H9 (cell line): ENCODE measurements at regions not wholly inside any gene's neighbourhood (a gene's known extent, or its start where the extent isn't known, plus 50 kb on each side); places are given as distances from the start of the nearest gene placed in this dataset.

ENCODE experiments used
- DNase-seq: peaks from one replicate; pipeline ENCODE4 v3.0.0-alpha.2; 2017
- H2AFZ ChIP-seq: one replicate; pipeline ENCODE4 v1.6.1; 2013; ENCODE audit warnings: mild to moderate bottlenecking, low read length, control low read depth, moderate library complexity
- H2AK5ac ChIP-seq: 2 replicates; pipeline ENCODE4 v1.6.1; 2013; ENCODE audit warnings: low read length, control low read depth, mixed read lengths; ENCODE audit not compliant: insufficient read length
- H2BK120ac ChIP-seq: one replicate; pipeline ENCODE4 v1.6.1; 2013; ENCODE audit warnings: low read depth, mild to moderate bottlenecking, low read length, control low read depth, inconsistent platforms; ENCODE audit not compliant: poor library complexity, severe bottlenecking
- H2BK12ac ChIP-seq: 2 replicates; pipeline ENCODE4 v1.6.1; 2013; ENCODE audit warnings: low read length, control low read depth, mixed read lengths, low read depth; ENCODE audit not compliant: insufficient read length
- H2BK15ac ChIP-seq: 2 replicates; pipeline ENCODE4 v1.6.1; 2013; ENCODE audit warnings: low read depth, low read length, control low read depth
- H2BK20ac ChIP-seq: one replicate; pipeline ENCODE4 v1.6.1; 2013; ENCODE audit warnings: low read depth, mild to moderate bottlenecking, low read length, control low read depth, inconsistent platforms; ENCODE audit not compliant: poor library complexity, severe bottlenecking
- H2BK5ac ChIP-seq: 2 replicates; pipeline ENCODE4 v1.6.1; 2013; ENCODE audit warnings: low read length, control low read depth, mixed read lengths; ENCODE audit not compliant: insufficient read length
- H3K14ac ChIP-seq: 2 replicates; pipeline ENCODE4 v1.6.1; 2013; ENCODE audit warnings: low read length, control low read depth; ENCODE audit not compliant: insufficient read depth
- H3K18ac ChIP-seq: 2 replicates; pipeline ENCODE4 v1.6.1; 2013; ENCODE audit warnings: low read depth, mild to moderate bottlenecking, mixed read lengths, low read length, control low read depth; ENCODE audit not compliant: insufficient read length
- H3K23ac ChIP-seq: 2 replicates; pipeline ENCODE4 v1.6.1; 2013; ENCODE audit warnings: low read length, control low read depth, mixed read lengths, low read depth; ENCODE audit not compliant: insufficient read length
- H3K23me2 ChIP-seq: 2 replicates; pipeline ENCODE4 v1.6.1; 2013; ENCODE audit warnings: low read depth, mild to moderate bottlenecking, mixed read lengths, low read length, control low read depth; ENCODE audit not compliant: insufficient read length, poor library complexity, severe bottlenecking
- H3K27ac ChIP-seq: 2 replicates; pipeline ENCODE4 v1.5.1; 2013; ENCODE audit warnings: low read length, control low read depth, mixed read lengths, low read depth; ENCODE audit not compliant: insufficient read length
- H3K27me3 ChIP-seq: 2 replicates; pipeline ENCODE4 v1.6.1; 2013; ENCODE audit warnings: low read length, control low read depth, inconsistent platforms; ENCODE audit not compliant: insufficient read depth
- H3K4ac ChIP-seq: 2 replicates; pipeline ENCODE4 v1.6.1; 2013; ENCODE audit warnings: low read depth, mild to moderate bottlenecking, control low read depth, inconsistent platforms, low read length, moderate library complexity
- H3K4me1 ChIP-seq: 2 replicates; pipeline ENCODE4 v1.6.1; 2013; ENCODE audit warnings: low read length, control low read depth, inconsistent platforms; ENCODE audit not compliant: insufficient read depth
- H3K4me2 ChIP-seq: 2 replicates; pipeline ENCODE4 v1.6.1; 2013; ENCODE audit warnings: low read length, control low read depth, mixed read lengths; ENCODE audit not compliant: insufficient read length, insufficient read depth
- H3K56ac ChIP-seq: 2 replicates; pipeline ENCODE4 v1.6.1; 2013; ENCODE audit warnings: low read depth, mild to moderate bottlenecking, mixed read lengths, low read length, control low read depth; ENCODE audit not compliant: insufficient read length
- H3K79me1 ChIP-seq: 2 replicates; pipeline ENCODE4 v1.6.1; 2013; ENCODE audit warnings: low read depth, mild to moderate bottlenecking, moderate library complexity, low read length, control low read depth, inconsistent platforms; ENCODE audit not compliant: insufficient read depth, poor library complexity, severe bottlenecking
- H3K79me2 ChIP-seq: 2 replicates; pipeline ENCODE4 v1.6.1; 2013; ENCODE audit warnings: low read length, control low read depth, inconsistent platforms; ENCODE audit not compliant: insufficient read depth
- H3K9ac ChIP-seq: 2 replicates; pipeline ENCODE4 v1.6.1; 2013; ENCODE audit warnings: low read length, control low read depth, mixed read lengths; ENCODE audit not compliant: insufficient read length; ENCODE audit errors: extremely low read depth
- H3K9me3 ChIP-seq: one replicate; pipeline ENCODE4 v1.6.1; 2013; ENCODE audit warnings: low read depth, low read length, inconsistent platforms; ENCODE audit not compliant: control insufficient read depth
- H3T11ph ChIP-seq: one replicate; pipeline ENCODE4 v1.6.1; 2013; ENCODE audit warnings: mild to moderate bottlenecking, low read length, control low read depth, inconsistent platforms
- H4K20me1 ChIP-seq: one replicate; pipeline ENCODE4 v1.6.1; 2013; ENCODE audit not compliant: control insufficient read depth, insufficient read length, insufficient read depth
- H4K5ac ChIP-seq: 2 replicates; pipeline ENCODE4 v1.6.1; 2013; ENCODE audit warnings: low read depth, mild to moderate bottlenecking, mixed read lengths, low read length, control low read depth; ENCODE audit not compliant: insufficient read length
- H4K8ac ChIP-seq: replicated peaks from 2 replicates; pipeline ENCODE4 v1.6.1; 2013; ENCODE audit warnings: low read length, control low read depth, mixed read lengths, low read depth; ENCODE audit not compliant: insufficient read length
- H4K91ac ChIP-seq: 2 replicates; pipeline ENCODE4 v1.6.1; 2013; ENCODE audit warnings: low read depth, mild to moderate bottlenecking, moderate library complexity, mixed read lengths, low read length, control low read depth; ENCODE audit not compliant: insufficient read length
- H3K27ac Mint-ChIP-seq, 3 experiments: 2 replicates in 2 of 3; 3 replicates in 1 of 3; pipeline ENCODE4 v1.8.0; 2020 to 2021; ENCODE audit warnings: mixed read lengths in 3 of 3, mild to moderate bottlenecking in 1 of 3, moderate library complexity in 1 of 3
- H3K27me3 Mint-ChIP-seq: 2 replicates; pipeline ENCODE4 v1.8.0; 2021; ENCODE audit warnings: low read depth, mild to moderate bottlenecking, moderate library complexity, mixed read lengths
- H3K36me3 Mint-ChIP-seq, 3 experiments: 2 replicates in 2 of 3; 3 replicates in 1 of 3; pipeline ENCODE4 v1.8.0; 2020 to 2021; ENCODE audit warnings: low read depth in 3 of 3, mixed read lengths in 3 of 3; ENCODE audit not compliant: insufficient read depth in 1 of 3
- H3K4me1 Mint-ChIP-seq, 2 experiments: 2 replicates each; pipeline ENCODE4 v1.8.0; 2020; ENCODE audit warnings: mixed read lengths in 2 of 2
- H3K4me3 Mint-ChIP-seq, 2 experiments: 2 replicates in 1 of 2; 3 replicates in 1 of 2; pipeline ENCODE4 v1.8.0; 2020 to 2021; ENCODE audit warnings: mild to moderate bottlenecking in 2 of 2, mixed read lengths in 2 of 2, moderate library complexity in 1 of 2
- H3K9me3 Mint-ChIP-seq, 2 experiments: 2 replicates in 1 of 2; 3 replicates in 1 of 2; pipeline ENCODE4 v1.8.0; 2020; ENCODE audit warnings: mild to moderate bottlenecking in 2 of 2, mixed read lengths in 2 of 2, moderate library complexity in 1 of 2
- WGBS: extraction: QIAGEN DNeasy Blood & Tissue Kit; methylation state at CpG from one replicate; pipeline ENCODE4 v1.1.7; 2013; ENCODE audit warnings: missing lambda C conversion rate, low lambda C conversion rate, mixed read lengths; ENCODE audit not compliant: insufficient read length; ENCODE audit errors: extremely low coverage; 5-methylcytosine and 5-hydroxymethylcytosine counted together
- TF ChIP-seq, protein P1 (sequence below): fragments of 200-600 bp; sonication (generic); conservative IDR thresholded peaks from 3 replicates; pipeline ENCODE4 v1.8.0; 2021; ENCODE audit warnings: antibody characterized with exemption, mild to moderate bottlenecking

DNA sequence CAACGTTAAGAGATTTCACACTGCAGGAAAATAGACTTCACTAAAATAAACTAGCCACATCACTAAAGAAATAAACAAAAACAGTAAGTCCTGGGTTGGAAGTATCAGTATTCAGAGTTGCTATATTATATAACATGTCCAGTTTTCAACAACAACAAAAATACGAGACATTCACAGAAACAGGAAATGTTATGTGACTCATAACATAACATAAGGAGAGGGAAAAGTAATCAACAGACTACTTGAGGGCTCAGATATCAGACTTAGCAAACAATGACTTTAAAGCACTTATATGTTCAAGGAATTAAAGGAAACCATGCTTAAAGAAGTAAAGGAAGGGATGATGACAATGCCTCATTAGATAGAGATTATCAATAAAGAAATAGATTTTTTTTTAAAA is 73.5 kb upstream of the MKLN1 start:
- peaks cover 21 to 22% of the 10 kb centered on the region in 2 experiments for H3K9me3 Mint-ChIP-seq
- Histone ChIP-seq H2AK5ac (no peak overlapping the region), H2BK15ac (no peak overlapping the region), H4K20me1 (no peaks in the 10 kb centered on the region), H3T11ph (no peak overlapping the region), H3K79me2 (peaks cover 1% of the 10 kb centered on the region; the same call in 1 of the 2 replicates), H3K27me3 (no peaks in the 10 kb centered on the region), H3K4me2 (no peak overlapping the region), H2BK20ac (no peak overlapping the region), H4K8ac (no peak overlapping the region), H2AFZ (no peak overlapping the region), H2BK12ac (no peak overlapping the region), H3K56ac (no peak overlapping the region), H3K9me3 (peaks cover 5% of the 10 kb centered on the region), H4K5ac (no peak overlapping the region), H3K27ac (no peak overlapping the region), H3K18ac (no peak overlapping the region), H4K91ac (no peak overlapping the region), H3K23ac (no peak overlapping the region), H2BK120ac (no peak overlapping the region), H3K79me1 (no peaks in the 10 kb centered on the region), H3K9ac (no peak overlapping the region), H3K14ac (no peak overlapping the region), H3K23me2 (no peaks in the 10 kb centered on the region), H2BK5ac (no peak overlapping the region), H3K4ac (no peak overlapping the region), H3K4me1 (no peaks in the 10 kb centered on the region)
- peaks cover 12 to 20% (median 16%) of the 10 kb centered on the region in 3 experiments for H3K36me3 Mint-ChIP-seq
- no peak overlapping the region for H3K27ac Mint-ChIP-seq
- H3K27me3 Mint-ChIP-seq, result peaks cover 2% of the 10 kb centered on the region
- no peak overlapping the region for H3K4me3 Mint-ChIP-seq
- no CpG with 5 or more reads among the region's 2 CpGs for WGBS
- H3K4me1 Mint-ChIP-seq, result peaks cover 5 to 9% of the 10 kb centered on the region in 2 experiments
- TF ChIP-seq, protein P1, sequence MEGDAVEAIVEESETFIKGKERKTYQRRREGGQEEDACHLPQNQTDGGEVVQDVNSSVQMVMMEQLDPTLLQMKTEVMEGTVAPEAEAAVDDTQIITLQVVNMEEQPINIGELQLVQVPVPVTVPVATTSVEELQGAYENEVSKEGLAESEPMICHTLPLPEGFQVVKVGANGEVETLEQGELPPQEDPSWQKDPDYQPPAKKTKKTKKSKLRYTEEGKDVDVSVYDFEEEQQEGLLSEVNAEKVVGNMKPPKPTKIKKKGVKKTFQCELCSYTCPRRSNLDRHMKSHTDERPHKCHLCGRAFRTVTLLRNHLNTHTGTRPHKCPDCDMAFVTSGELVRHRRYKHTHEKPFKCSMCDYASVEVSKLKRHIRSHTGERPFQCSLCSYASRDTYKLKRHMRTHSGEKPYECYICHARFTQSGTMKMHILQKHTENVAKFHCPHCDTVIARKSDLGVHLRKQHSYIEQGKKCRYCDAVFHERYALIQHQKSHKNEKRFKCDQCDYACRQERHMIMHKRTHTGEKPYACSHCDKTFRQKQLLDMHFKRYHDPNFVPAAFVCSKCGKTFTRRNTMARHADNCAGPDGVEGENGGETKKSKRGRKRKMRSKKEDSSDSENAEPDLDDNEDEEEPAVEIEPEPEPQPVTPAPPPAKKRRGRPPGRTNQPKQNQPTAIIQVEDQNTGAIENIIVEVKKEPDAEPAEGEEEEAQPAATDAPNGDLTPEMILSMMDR, result no peak
- DNase-seq, result no peak
